Type B pancreatic cell (in vitro differentiated cells): ENCODE measurements at regions not wholly inside any gene's neighbourhood (a gene's known extent, or its start where the extent isn't known, plus 50 kb on each side); places are given as distances from the start of the nearest gene placed in this dataset.

Experiments used
- DNase-seq: peaks from one replicate; pipeline ENCODE4 v3.0.0; 2021; ENCODE audit warnings: mixed read lengths; ENCODE audit not compliant: unreplicated experiment; ENCODE audit errors: extremely low spot score
- H3K27ac Mint-ChIP-seq: 2 replicates; pipeline ENCODE4 v1.8.0; 2021; ENCODE audit warnings: mild to moderate bottlenecking, mixed read lengths
- H3K27me3 Mint-ChIP-seq: 2 replicates; pipeline ENCODE4 v1.8.0; 2021; ENCODE audit warnings: mixed read lengths
- H3K36me3 Mint-ChIP-seq: 2 replicates; pipeline ENCODE4 v1.8.0; 2021; ENCODE audit warnings: mixed read lengths
- H3K4me1 Mint-ChIP-seq: one replicate; pipeline ENCODE4 v1.8.0; 2021; ENCODE audit warnings: mixed read lengths; ENCODE audit not compliant: unreplicated experiment
- H3K4me3 Mint-ChIP-seq: 2 replicates; pipeline ENCODE4 v1.8.0; 2021; ENCODE audit warnings: mild to moderate bottlenecking, mixed read lengths
- H3K9me3 Mint-ChIP-seq: 2 replicates; pipeline ENCODE4 v1.8.0; 2021; ENCODE audit warnings: mixed read lengths
- TF ChIP-seq, protein P1 (sequence below): fragments of 200-600 bp; sonication (generic); conservative IDR thresholded peaks from 2 replicates; pipeline ENCODE4 v1.5.0; 2021; ENCODE audit warnings: antibody characterized with exemption, mild to moderate bottlenecking

DNA sequence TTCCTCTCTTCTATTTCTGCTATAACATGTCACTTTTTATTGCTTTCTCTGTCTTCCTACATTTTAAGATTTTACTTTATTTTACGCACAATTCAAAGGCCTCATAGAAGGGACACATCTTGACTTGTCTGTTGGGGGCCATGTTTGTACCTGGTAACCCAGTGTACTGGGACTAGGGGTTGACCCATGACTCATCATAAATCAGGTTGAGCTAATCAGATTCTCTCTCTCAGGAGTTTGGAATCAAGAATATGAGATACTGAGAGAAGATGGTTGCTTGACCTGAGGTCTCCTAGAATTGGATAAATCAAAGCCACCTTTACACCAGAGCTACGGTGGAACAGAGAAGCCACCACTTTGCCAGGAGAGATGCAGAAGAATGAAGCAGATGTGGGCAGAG lies 153.0 kb downstream of the UXS1 start:
- H3K36me3 Mint-ChIP-seq = no peaks in the 10 kb centered on the region
- TF ChIP-seq, protein P1, sequence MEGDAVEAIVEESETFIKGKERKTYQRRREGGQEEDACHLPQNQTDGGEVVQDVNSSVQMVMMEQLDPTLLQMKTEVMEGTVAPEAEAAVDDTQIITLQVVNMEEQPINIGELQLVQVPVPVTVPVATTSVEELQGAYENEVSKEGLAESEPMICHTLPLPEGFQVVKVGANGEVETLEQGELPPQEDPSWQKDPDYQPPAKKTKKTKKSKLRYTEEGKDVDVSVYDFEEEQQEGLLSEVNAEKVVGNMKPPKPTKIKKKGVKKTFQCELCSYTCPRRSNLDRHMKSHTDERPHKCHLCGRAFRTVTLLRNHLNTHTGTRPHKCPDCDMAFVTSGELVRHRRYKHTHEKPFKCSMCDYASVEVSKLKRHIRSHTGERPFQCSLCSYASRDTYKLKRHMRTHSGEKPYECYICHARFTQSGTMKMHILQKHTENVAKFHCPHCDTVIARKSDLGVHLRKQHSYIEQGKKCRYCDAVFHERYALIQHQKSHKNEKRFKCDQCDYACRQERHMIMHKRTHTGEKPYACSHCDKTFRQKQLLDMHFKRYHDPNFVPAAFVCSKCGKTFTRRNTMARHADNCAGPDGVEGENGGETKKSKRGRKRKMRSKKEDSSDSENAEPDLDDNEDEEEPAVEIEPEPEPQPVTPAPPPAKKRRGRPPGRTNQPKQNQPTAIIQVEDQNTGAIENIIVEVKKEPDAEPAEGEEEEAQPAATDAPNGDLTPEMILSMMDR = no peak
- no peak overlapping the region for H3K4me3 Mint-ChIP-seq

DNA sequence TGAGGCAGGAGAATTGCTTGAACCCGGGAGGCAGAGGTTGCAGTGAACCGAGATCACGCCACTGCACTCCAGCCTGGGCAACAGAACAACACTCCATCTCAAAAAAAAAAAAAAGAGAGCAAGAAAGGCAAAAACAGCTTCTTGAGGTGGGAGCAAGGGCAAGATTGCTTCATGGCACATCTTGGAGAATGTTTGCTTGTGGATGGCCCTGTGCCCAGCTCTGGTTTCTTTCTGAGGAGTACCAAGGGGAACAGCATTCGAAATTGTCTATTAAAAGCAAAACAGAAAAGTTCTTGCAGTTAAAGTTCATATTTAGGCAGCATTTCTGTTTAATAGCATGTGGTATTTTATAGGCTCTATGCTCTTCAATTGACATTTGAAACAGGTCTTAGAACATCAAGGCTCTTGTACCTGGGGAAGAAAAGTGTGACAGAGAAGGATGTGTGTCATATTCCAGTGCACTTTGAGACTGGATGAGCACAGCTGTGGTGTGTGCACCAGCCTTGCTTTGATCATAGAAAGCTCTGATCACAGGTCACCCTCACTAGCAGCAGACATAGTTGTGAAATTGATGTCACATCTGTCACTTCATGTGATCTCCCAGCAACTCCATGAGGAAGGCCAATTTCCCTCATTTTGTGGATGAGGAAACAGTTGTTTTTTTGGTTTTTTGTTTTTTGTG lies 154.3 kb downstream of the UXS1 start:
- Mint-ChIP-seq H3K27me3 (no peaks in the 10 kb centered on the region), H3K4me1 (peaks cover 18% of the 10 kb centered on the region), H3K36me3 (no peaks in the 10 kb centered on the region), H3K4me3 (no peak overlapping the region), H3K9me3 (no peaks in the 10 kb centered on the region), H3K27ac (no peak overlapping the region)
- DNase-seq = no peak
- TF ChIP-seq, protein P1 = no peak

More for the DNA sequence above, 153.0 kb downstream of the UXS1 start:
- no peak for DNase-seq
- no peaks in the 10 kb centered on the region for H3K27me3 Mint-ChIP-seq
- peaks cover 25% of the 10 kb centered on the region for H3K4me1 Mint-ChIP-seq
- H3K27ac Mint-ChIP-seq = no peak overlapping the region
- H3K9me3 Mint-ChIP-seq = no peaks in the 10 kb centered on the region

DNA sequence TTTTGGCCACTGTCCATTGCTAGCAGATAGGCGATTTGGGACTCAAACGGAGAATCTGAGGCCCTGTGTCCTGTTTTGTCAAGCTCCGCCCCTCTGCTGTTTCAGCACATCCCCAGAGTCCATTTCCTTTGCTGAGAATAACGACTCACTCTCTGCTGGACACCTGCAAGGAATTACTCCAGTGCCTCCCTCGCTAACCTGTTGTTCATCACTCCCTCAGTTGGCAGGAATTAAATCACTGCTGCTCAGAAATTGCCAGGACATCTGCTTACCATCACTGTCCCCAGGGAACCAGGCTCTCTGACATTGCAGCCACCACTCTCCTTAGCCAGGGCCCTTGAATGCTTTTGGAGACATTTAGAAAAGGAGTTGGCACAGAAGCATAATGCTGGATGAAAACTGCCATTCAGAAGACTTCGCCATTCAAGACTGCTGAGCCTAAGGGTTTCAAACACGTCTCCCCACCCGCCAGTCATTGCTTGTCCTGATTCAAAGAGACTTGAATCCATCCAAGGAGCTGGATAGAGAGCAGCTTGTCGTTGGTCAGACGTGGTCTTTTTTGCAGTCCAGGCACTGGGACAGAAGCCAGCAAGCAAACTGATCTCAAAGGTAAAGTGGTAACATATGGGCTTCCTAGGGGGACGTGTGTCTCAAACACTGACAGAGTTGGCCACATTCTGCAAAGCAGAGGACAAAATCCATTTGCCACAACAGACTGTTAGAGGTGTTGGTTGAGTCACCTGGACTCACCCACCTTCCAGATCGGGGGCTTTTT lies 155.3 kb downstream of the UXS1 start:
- Mint-ChIP-seq H3K36me3 (no peaks in the 10 kb centered on the region), H3K4me1 (peaks cover 11% of the 10 kb centered on the region), H3K9me3 (no peaks in the 10 kb centered on the region), H3K27me3 (no peaks in the 10 kb centered on the region), H3K4me3 (no peak overlapping the region), H3K27ac (no peak overlapping the region)
- TF ChIP-seq, protein P1 = no peak
- DNase-seq = no peak

DNA sequence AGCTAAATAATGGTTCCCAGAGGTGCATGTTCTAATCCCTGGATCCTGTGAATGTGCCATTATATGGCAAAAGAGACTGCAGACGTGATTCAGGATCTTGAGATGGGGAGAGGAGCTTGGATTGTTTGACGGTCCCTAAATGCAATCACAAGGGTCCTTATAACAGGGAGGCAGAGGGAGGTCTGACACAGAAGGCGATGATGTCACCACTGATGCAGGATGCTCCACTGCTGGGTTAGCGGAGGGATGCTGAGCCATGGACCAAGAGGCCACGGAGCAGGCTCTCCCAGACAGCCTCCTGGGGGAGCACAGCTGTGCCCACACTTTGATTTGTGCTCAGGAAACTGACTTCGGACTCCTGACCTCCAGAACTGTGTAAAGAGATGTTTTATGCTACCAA lies 156.2 kb downstream of the UXS1 start:
- H3K4me3 Mint-ChIP-seq = no peak overlapping the region
- H3K27me3 Mint-ChIP-seq = no peaks in the 10 kb centered on the region
- no peak for DNase-seq
- H3K9me3 Mint-ChIP-seq = no peaks in the 10 kb centered on the region
- peaks cover 11% of the 10 kb centered on the region for H3K4me1 Mint-ChIP-seq
- H3K27ac Mint-ChIP-seq = no peak overlapping the region
- H3K36me3 Mint-ChIP-seq = no peaks in the 10 kb centered on the region
- TF ChIP-seq, protein P1 = no peak

DNA sequence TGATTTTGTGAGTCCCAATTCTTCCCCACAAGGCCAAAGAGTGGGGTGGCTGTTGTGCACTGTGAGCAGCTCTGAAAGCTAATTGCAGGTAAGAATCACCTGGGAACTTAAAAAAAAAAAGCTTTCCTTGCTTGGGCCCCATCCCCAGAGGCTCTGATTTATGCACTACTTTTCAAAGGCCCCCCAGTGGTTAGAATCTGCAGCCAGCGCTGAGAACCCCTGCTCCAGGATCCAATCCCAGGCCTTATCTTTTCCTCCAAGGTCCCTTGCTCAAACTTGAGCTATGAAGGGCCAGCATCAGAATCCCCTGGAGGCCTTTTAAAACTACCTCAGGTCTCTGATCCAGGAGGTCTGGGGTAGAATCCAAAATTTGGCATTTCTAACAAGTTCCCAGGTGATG lies 156.8 kb downstream of the UXS1 start:
- TF ChIP-seq, protein P1 = no peak
- no peaks in the 10 kb centered on the region for H3K36me3 Mint-ChIP-seq
- no peak overlapping the region for H3K27ac Mint-ChIP-seq
- H3K4me3 Mint-ChIP-seq = no peak overlapping the region
- H3K27me3 Mint-ChIP-seq = no peaks in the 10 kb centered on the region
- H3K9me3 Mint-ChIP-seq = no peaks in the 10 kb centered on the region
- peaks cover 11% of the 10 kb centered on the region for H3K4me1 Mint-ChIP-seq
- no peak for DNase-seq
